Vagina (tissue), 2 donors: ENCODE measurements at regions not wholly inside any gene's neighbourhood (a gene's known extent, or its start where the extent isn't known, plus 50 kb on each side); places are given as distances from the start of the nearest gene placed in this dataset.

Experiments used
- DNase-seq, 2 donors: peaks; one replicate each; pipeline ENCODE4 v3.0.0-alpha.2; 2017; ENCODE audit errors: extremely low spot score in 2 of 2
- H3K27ac ChIP-seq: fragments of 200-600 bp; sonication (generic); one replicate; pipeline ENCODE4 v1.5.1; 2019
- H3K27me3 ChIP-seq: fragments of 200-600 bp; sonication (generic); one replicate; pipeline ENCODE4 v1.5.1; 2019
- H3K36me3 ChIP-seq, 2 donors: fragments of 200-600 bp; sonication (generic); one replicate each; pipeline ENCODE4 v1.5.1; 2017 to 2019
- H3K4me1 ChIP-seq: fragments of 200-600 bp; sonication (generic); one replicate; pipeline ENCODE4 v1.5.1; 2019
- H3K4me3 ChIP-seq, 2 donors: fragments of 200-600 bp; sonication (generic); 1 replicate in 1 of 2; 2 replicates in 1 of 2; pipeline ENCODE4 v1.5.1; 2016 to 2019
- H3K9me3 ChIP-seq: fragments of 200-600 bp; sonication (generic); one replicate; pipeline ENCODE4 v1.5.1; 2019
- CTCF ChIP-seq, 3 experiments: fragments of 450-650 bp in 2 of 3; fragments of 200-600 bp in 1 of 3; sonication (generic) in 1 of 3; IDR thresholded peaks; one replicate each; pipeline ENCODE4 v1.5.1; 2017 to 2019; ENCODE audit warnings: antibody characterized with exemption in 3 of 3, mild to moderate bottlenecking in 2 of 3, moderate library complexity in 2 of 3
- POLR2A ChIP-seq, 2 donors: fragments of 450-650 bp; IDR thresholded peaks; one replicate each; pipeline ENCODE4 v1.6.1; 2017; ENCODE audit warnings: antibody characterized with exemption in 2 of 2, mild to moderate bottlenecking in 2 of 2, moderate library complexity in 2 of 2
- POLR2AphosphoS5 ChIP-seq, 2 donors: sonication (generic); formaldehyde crosslinking; IDR thresholded peaks; one replicate each; pipeline ENCODE4 v1.9.0; 2017; ENCODE audit warnings: antibody characterized with exemption in 2 of 2, mild to moderate bottlenecking in 2 of 2, low read depth in 1 of 2; ENCODE audit not compliant: insufficient read depth in 1 of 2
- intact Hi-C: fragments of 100-400 bp; cut with DNase I; formaldehyde crosslinking; loops from one replicate; pipeline ENCODE4 v1.15.1; 2023

- Histone ChIP-seq H3K4me3 (no peak overlapping the region), H3K27me3 (no peaks in the 10 kb centered on the region), H3K36me3 (no peaks in the 10 kb centered on the region), H3K9me3 (no peaks in the 10 kb centered on the region), H3K27ac (no peak overlapping the region), H3K4me1 (no peaks in the 10 kb centered on the region)
- TF ChIP-seq POLR2AphosphoS5 (IDR thresholded peaks at IDR 0.05; ENCODE audit: insufficient read depth in 1 of 2, low read depth in 1 of 2), result no peak
- TF ChIP-seq POLR2A (IDR thresholded peaks at IDR 0.05), result no peak
- no peak for TF ChIP-seq CTCF (IDR thresholded peaks at IDR 0.05)
- DNase-seq, result no peak
- intact Hi-C loops, result no loop called here
These were observed 1951.0 kb downstream of the TP53TG3F start for GRCh38 chr16:35410438-35410837.

- Histone ChIP-seq H3K27me3 (no peaks in the 10 kb centered on the region), H3K36me3 (no peaks in the 10 kb centered on the region), H3K27ac (no peak overlapping the region), H3K9me3 (no peaks in the 10 kb centered on the region), H3K4me3 (no peak overlapping the region), H3K4me1 (no peaks in the 10 kb centered on the region)
- no peak for TF ChIP-seq POLR2AphosphoS5 (IDR thresholded peaks at IDR 0.05; ENCODE audit: insufficient read depth in 1 of 2, low read depth in 1 of 2)
- TF ChIP-seq CTCF (IDR thresholded peaks at IDR 0.05), result no peak
- no peak for DNase-seq
- intact Hi-C loops, result no loop called here
These were observed 1951.7 kb downstream of the TP53TG3F start for GRCh38 chr16:35411156-35411555.

GRCh38 chr16:35414139-35414538 is 1954.7 kb downstream of the TP53TG3F start:
- H3K36me3 ChIP-seq, result no peaks in the 10 kb centered on the region
- intact Hi-C loops, result no loop called here
- no peak overlapping the region for H3K27ac ChIP-seq
- H3K9me3 ChIP-seq, result no peaks in the 10 kb centered on the region
- H3K4me1 ChIP-seq, result no peaks in the 10 kb centered on the region
- no peak for TF ChIP-seq CTCF (IDR thresholded peaks at IDR 0.05)
- TF ChIP-seq POLR2A (IDR thresholded peaks at IDR 0.05), result no peak
- TF ChIP-seq POLR2AphosphoS5 (IDR thresholded peaks at IDR 0.05; ENCODE audit: insufficient read depth in 1 of 2, low read depth in 1 of 2), result no peak
- no peaks in the 10 kb centered on the region for H3K27me3 ChIP-seq
- DNase-seq, result no peak
- H3K4me3 ChIP-seq, result no peak overlapping the region

- no peak for DNase-seq
- intact Hi-C loops, result no loop called here
- no peaks in the 10 kb centered on the region for H3K36me3 ChIP-seq
- H3K27ac ChIP-seq, result no peak overlapping the region
- no peak for TF ChIP-seq POLR2A (IDR thresholded peaks at IDR 0.05)
- no peak for TF ChIP-seq CTCF (IDR thresholded peaks at IDR 0.05)
- TF ChIP-seq POLR2AphosphoS5 (IDR thresholded peaks at IDR 0.05; ENCODE audit: insufficient read depth in 1 of 2, low read depth in 1 of 2), result no peak
- H3K4me3 ChIP-seq, result no peak overlapping the region
- no peaks in the 10 kb centered on the region for H3K27me3 ChIP-seq
- no peaks in the 10 kb centered on the region for H3K9me3 ChIP-seq
- H3K4me1 ChIP-seq, result no peaks in the 10 kb centered on the region
These were observed 1955.2 kb downstream of the TP53TG3F start for GRCh38 chr16:35414563-35414962.

- no peaks in the 10 kb centered on the region for H3K9me3 ChIP-seq
- DNase-seq, result no peak
- no peak for TF ChIP-seq CTCF (IDR thresholded peaks at IDR 0.05)
- TF ChIP-seq POLR2A (IDR thresholded peaks at IDR 0.05), result no peak
- no peak for TF ChIP-seq POLR2AphosphoS5 (IDR thresholded peaks at IDR 0.05; ENCODE audit: insufficient read depth in 1 of 2, low read depth in 1 of 2)
- intact Hi-C loops, result no loop called here
- H3K27ac ChIP-seq, result no peak overlapping the region
- H3K4me1 ChIP-seq, result no peaks in the 10 kb centered on the region
- no peaks in the 10 kb centered on the region for H3K27me3 ChIP-seq
- H3K4me3 ChIP-seq, result no peak overlapping the region
- H3K36me3 ChIP-seq, result no peaks in the 10 kb centered on the region
These were observed 1965.9 kb downstream of the TP53TG3F start for GRCh38 chr16:35425270-35425669.
